Fibroblast of lung (primary cell): ENCODE measurements at regions not wholly inside any gene's neighbourhood (a gene's known extent, or its start where the extent isn't known, plus 50 kb on each side); places are given as distances from the start of the nearest gene placed in this dataset.

Experiments
- DNase-seq, 2 donors: peaks; one replicate each; pipeline versions ENCODE4 v3.0.0 to v3.0.0-alpha.2; 2010; ENCODE audit warnings: low read depth in 2 of 2
- H2AFZ ChIP-seq: 2 replicates; pipeline ENCODE4 v1.5.1; 2012; ENCODE audit warnings: low read length, control low read depth, inconsistent platforms
- H3K27ac ChIP-seq: 2 replicates; pipeline ENCODE4 v1.5.1; 2011; ENCODE audit warnings: low read length, control low read depth; ENCODE audit not compliant: insufficient read depth
- H3K27me3 ChIP-seq: 2 replicates; pipeline ENCODE4 v1.5.1; 2011; ENCODE audit warnings: mild to moderate bottlenecking, low read length; ENCODE audit not compliant: control insufficient read depth, insufficient read depth
- H3K36me3 ChIP-seq: 2 replicates; pipeline ENCODE4 v1.5.1; 2011; ENCODE audit warnings: low read length; ENCODE audit not compliant: control insufficient read depth, insufficient read depth
- H3K4me1 ChIP-seq: 2 replicates; pipeline ENCODE4 v1.5.1; 2011; ENCODE audit warnings: low read length; ENCODE audit not compliant: control insufficient read depth, insufficient read depth; ENCODE audit errors: extremely low read depth
- H3K4me2 ChIP-seq: 2 replicates; pipeline ENCODE4 v1.5.1; 2011; ENCODE audit warnings: low read length, control low read depth; ENCODE audit not compliant: insufficient read depth; ENCODE audit errors: extremely low read depth
- H3K4me3 ChIP-seq, 4 experiments: fragments of 200-600 bp in 1 of 4; sonication (generic) in 1 of 4; replicated peaks in 1 of 4; 2 replicates each; pipeline ENCODE4 v1.5.1; 2011 to 2016; ENCODE audit warnings: low read length in 4 of 4, low read depth in 3 of 4, mild to moderate bottlenecking in 3 of 4, control low read depth in 2 of 4, inconsistent platforms in 1 of 4, mixed read lengths in 1 of 4; ENCODE audit not compliant: insufficient read depth in 1 of 4; ENCODE audit errors: control extremely low read depth in 1 of 4
- H3K79me2 ChIP-seq: 2 replicates; pipeline ENCODE4 v1.5.1; 2012; ENCODE audit warnings: mild to moderate bottlenecking, low read length, inconsistent platforms; ENCODE audit not compliant: control insufficient read depth, insufficient read depth
- H3K9ac ChIP-seq: 2 replicates; pipeline ENCODE4 v1.5.1; 2011; ENCODE audit warnings: mild to moderate bottlenecking, low read length, control low read depth; ENCODE audit not compliant: insufficient read depth
- H3K9me3 ChIP-seq: 2 replicates; pipeline ENCODE4 v1.5.1; 2012; ENCODE audit warnings: low read depth, low read length; ENCODE audit not compliant: control insufficient read depth, insufficient read depth
- H4K20me1 ChIP-seq: 2 replicates; pipeline ENCODE4 v1.5.1; 2011; ENCODE audit warnings: low read length; ENCODE audit not compliant: control insufficient read depth, insufficient read depth; ENCODE audit errors: extremely low read depth
- CTCF ChIP-seq, 2 donors: IDR thresholded peaks in 1 of 2; conservative IDR thresholded peaks in 1 of 2; 1 replicate in 1 of 2; 2 replicates in 1 of 2; pipeline ENCODE4 v1.5.1; 2011 to 2012; ENCODE audit warnings: low read length in 2 of 2, control low read depth in 1 of 2, inconsistent platforms in 1 of 2, low read depth in 1 of 2, mild to moderate bottlenecking in 1 of 2
- EZH2 ChIP-seq: IDR thresholded peaks from 2 replicates; pipeline ENCODE4 v1.5.1; 2012; ENCODE audit warnings: low read length, control low read depth, mild to moderate bottlenecking; ENCODE audit errors: missing control alignments

- H3K4me3 ChIP-seq = no peak overlapping the region
- H3K79me2 ChIP-seq = no peaks in the 10 kb centered on the region
Measured at GRCh38 chr2:17162713-17163112, 355.5 kb downstream of the RAD51AP2 start.

GRCh38 chr2:17160594-17160993 lies 357.6 kb downstream of the RAD51AP2 start:
- no peak overlapping the region for H3K27ac ChIP-seq
- H3K4me1 ChIP-seq = no peaks in the 10 kb centered on the region
- no peak overlapping the region for H3K4me2 ChIP-seq
- H3K79me2 ChIP-seq = no peaks in the 10 kb centered on the region
- H2AFZ ChIP-seq = no peak overlapping the region
- DNase-seq = no peak
- H3K36me3 ChIP-seq = no peaks in the 10 kb centered on the region
- no peaks in the 10 kb centered on the region for H4K20me1 ChIP-seq
- no peaks in the 10 kb centered on the region for H3K27me3 ChIP-seq
- H3K4me3 ChIP-seq = no peak overlapping the region
- TF ChIP-seq EZH2 = no peak
- TF ChIP-seq CTCF (conservative IDR thresholded peaks at IDR 0.05 in 1 of 2, IDR thresholded peaks at IDR 0.05 in 1 of 2; ENCODE audit: low read depth in 1 of 2, low read length in 2 of 2) = no peak
- no peaks in the 10 kb centered on the region for H3K9me3 ChIP-seq
- H3K9ac ChIP-seq = no peak overlapping the region

More at GRCh38 chr2:17162713-17163112, 355.5 kb downstream of the RAD51AP2 start:
- H3K27me3 ChIP-seq = no peaks in the 10 kb centered on the region
- H3K27ac ChIP-seq = no peak overlapping the region
- H3K4me2 ChIP-seq = no peak overlapping the region
- H3K4me1 ChIP-seq = no peaks in the 10 kb centered on the region
- TF ChIP-seq EZH2 (no peak), CTCF (conservative IDR thresholded peaks at IDR 0.05 in 1 of 2, IDR thresholded peaks at IDR 0.05 in 1 of 2; ENCODE audit: low read depth in 1 of 2, low read length in 2 of 2) (no peak)
- H4K20me1 ChIP-seq = no peaks in the 10 kb centered on the region
- no peaks in the 10 kb centered on the region for H3K36me3 ChIP-seq
- no peaks in the 10 kb centered on the region for H3K9me3 ChIP-seq
- DNase-seq = peak in 1 of 2 donors; percentile 23
- no peak overlapping the region for H2AFZ ChIP-seq
- H3K9ac ChIP-seq = no peak overlapping the region

- H3K9ac ChIP-seq = no peak overlapping the region
- H3K4me1 ChIP-seq = no peaks in the 10 kb centered on the region
- no peaks in the 10 kb centered on the region for H3K9me3 ChIP-seq
- no peaks in the 10 kb centered on the region for H3K27me3 ChIP-seq
- DNase-seq = no peak
- H3K4me2 ChIP-seq = no peak overlapping the region
- no peak overlapping the region for H3K4me3 ChIP-seq
- H3K79me2 ChIP-seq = no peaks in the 10 kb centered on the region
- no peak overlapping the region for H2AFZ ChIP-seq
- H3K27ac ChIP-seq = no peak overlapping the region
- H3K36me3 ChIP-seq = no peaks in the 10 kb centered on the region
- no peaks in the 10 kb centered on the region for H4K20me1 ChIP-seq
- TF ChIP-seq CTCF (conservative IDR thresholded peaks at IDR 0.05 in 1 of 2, IDR thresholded peaks at IDR 0.05 in 1 of 2; ENCODE audit: low read depth in 1 of 2, low read length in 2 of 2) (no peak), EZH2 (no peak)
Measured at GRCh38 chr2:17156086-17156485, 362.2 kb downstream of the RAD51AP2 start.
